SK-N-SH (cell line): ENCODE measurements at regions not wholly inside any gene's neighbourhood (a gene's known extent, or its start where the extent isn't known, plus 50 kb on each side); places are given as distances from the start of the nearest gene placed in this dataset.

Experiments used
- CTCF ChIA-PET: fragments of 300-600, 350-600 bp; formaldehyde crosslinking; extraction: SDS; loops from one replicate; lab custom pipeline; 2021; lab: Yijun Ruan, JAX
- POLR2A ChIA-PET: fragments of 350-600 bp; sonication (Branson Sonifier 250); formaldehyde crosslinking; extraction: SDS; loops from one replicate; lab custom pipeline; 2020; ENCODE audit warnings: antibody characterized with exemption, inconsistent platforms; lab: Yijun Ruan, JAX
- DNase-seq: peaks from one replicate; pipeline ENCODE4 v3.0.0; 2012
- H2AFZ ChIP-seq: fragments of 200-600 bp; sonication (generic); 2 replicates; pipeline ENCODE4 v1.8.1; 2016; ENCODE audit warnings: antibody characterized with exemption, mild to moderate bottlenecking, low read depth
- H3F3A ChIP-seq: fragments of 200-600 bp; sonication (generic); replicated peaks from 2 replicates; pipeline ENCODE3; 2016; ENCODE audit warnings: antibody characterized with exemption, mild to moderate bottlenecking; ENCODE audit not compliant: insufficient read depth
- H3K27ac ChIP-seq, 2 experiments: fragments of 200-500 bp in 1 of 2; fragments of 200-600 bp in 1 of 2; sonication (Bioruptor generic) in 1 of 2; sonication (generic), shearing (Covaris generic) in 1 of 2; 2 replicates each; pipeline versions ENCODE4 v1.5.1 to v1.6.1; 2014 to 2016; ENCODE audit warnings: low read depth in 2 of 2, inconsistent platforms in 1 of 2, low read length in 1 of 2, mild to moderate bottlenecking in 1 of 2, mixed read lengths in 1 of 2
- H3K27me3 ChIP-seq: fragments of 200-600 bp; sonication (generic), shearing (Covaris generic); 2 replicates; pipeline ENCODE4 v1.6.1; 2016; ENCODE audit warnings: mixed run types; ENCODE audit not compliant: insufficient read depth
- H3K36me3 ChIP-seq, 2 experiments: fragments of 200-500 bp in 1 of 2; fragments of 200-600 bp in 1 of 2; sonication (Bioruptor generic) in 1 of 2; sonication (generic) in 1 of 2; replicated peaks in 1 of 2; 2 replicates each; pipeline versions ENCODE3 to v1.5.1; 2014 to 2016; ENCODE audit warnings: low read length in 1 of 2, mild to moderate bottlenecking in 1 of 2; ENCODE audit not compliant: insufficient read depth in 2 of 2, control insufficient read depth in 1 of 2
- H3K4me1 ChIP-seq, 2 experiments: fragments of 200-500 bp in 1 of 2; fragments of 200-600 bp in 1 of 2; sonication (Bioruptor generic) in 1 of 2; sonication (generic), shearing (Covaris generic) in 1 of 2; 2 replicates each; pipeline versions ENCODE4 v1.5.1 to v1.6.1; 2014 to 2016; ENCODE audit warnings: low read depth in 1 of 2, low read length in 1 of 2, mixed run types in 1 of 2; ENCODE audit not compliant: insufficient read depth in 2 of 2, control insufficient read depth in 1 of 2
- H3K4me2 ChIP-seq: fragments of 200-600 bp; sonication (generic), shearing (Covaris generic); 2 replicates; pipeline ENCODE4 v1.6.1; 2017; ENCODE audit warnings: mixed run types
- H3K4me3 ChIP-seq, 2 experiments: fragments of 200-500 bp in 1 of 2; fragments of 200-600 bp in 1 of 2; sonication (Bioruptor generic) in 1 of 2; sonication (generic), shearing (Covaris generic) in 1 of 2; 2 replicates each; pipeline versions ENCODE4 v1.5.1 to v1.8.1; 2014 to 2016; ENCODE audit warnings: low read depth in 2 of 2, inconsistent platforms in 1 of 2, low read length in 1 of 2, mild to moderate bottlenecking in 1 of 2, mixed read lengths in 1 of 2, moderate library complexity in 1 of 2
- H3K79me2 ChIP-seq: fragments of 200-600 bp; sonication (generic); 2 replicates; pipeline ENCODE4 v1.8.1; 2017; ENCODE audit warnings: mild to moderate bottlenecking; ENCODE audit not compliant: insufficient read depth
- H3K9ac ChIP-seq: fragments of 200-600 bp; sonication (generic); 2 replicates; pipeline ENCODE4 v1.6.1; 2017; ENCODE audit warnings: mixed run types
- H3K9me2 ChIP-seq: fragments of 200-600 bp; sonication (generic); 2 replicates; pipeline ENCODE4 v1.6.1; 2017; ENCODE audit warnings: mixed run types
- H3K9me3 ChIP-seq: fragments of 200-600 bp; sonication (generic); 2 replicates; pipeline ENCODE4 v1.6.1; 2017; ENCODE audit warnings: mixed run types, mild to moderate bottlenecking, moderate library complexity
- H4K20me1 ChIP-seq: fragments of 200-600 bp; sonication (generic); 2 replicates; pipeline ENCODE4 v1.6.1; 2017; ENCODE audit warnings: mild to moderate bottlenecking, mixed run types; ENCODE audit not compliant: insufficient read depth
- CHD2 ChIP-seq: fragments of 150-350 bp; IDR thresholded peaks from 2 replicates; pipeline ENCODE4 v1.6.1; 2018; ENCODE audit warnings: low read length; ENCODE audit not compliant: partially characterized antibody
- EZH2phosphoT487 ChIP-seq: fragments of 200-600 bp; sonication (generic); IDR thresholded peaks from 2 replicates; pipeline ENCODE4 v1.6.1; 2017; ENCODE audit warnings: low read depth, mixed run types, mild to moderate bottlenecking, antibody characterized with exemption, moderate library complexity, borderline replicate concordance
- FOXJ3 ChIP-seq: sonication (generic); formaldehyde crosslinking; IDR thresholded peaks from 2 replicates; pipeline ENCODE4 v1.5.1; 2020; ENCODE audit warnings: mild to moderate bottlenecking, missing genetic modification reagents
- FOXM1 ChIP-seq: IDR thresholded peaks from 2 replicates; pipeline ENCODE4 v1.4.0; 2012; ENCODE audit warnings: low read depth, mild to moderate bottlenecking
- GABPA ChIP-seq: IDR thresholded peaks from 2 replicates; pipeline ENCODE4 v1.4.0; 2012; ENCODE audit warnings: low read depth, mild to moderate bottlenecking
- GATA2 ChIP-seq: sonication (generic); formaldehyde crosslinking; IDR thresholded peaks from 2 replicates; pipeline ENCODE4 v1.5.0; 2020; ENCODE audit warnings: mild to moderate bottlenecking, missing genetic modification reagents
- JUND ChIP-seq: IDR thresholded peaks from 2 replicates; pipeline ENCODE4 v1.4.0; 2012
- MAX ChIP-seq: IDR thresholded peaks from 2 replicates; pipeline ENCODE4 v1.4.0; 2012; ENCODE audit warnings: low read depth
- NFIC ChIP-seq: IDR thresholded peaks from 2 replicates; pipeline ENCODE4 v1.4.0; 2012; ENCODE audit warnings: borderline replicate concordance
- NRF1 ChIP-seq: IDR thresholded peaks from 2 replicates; pipeline ENCODE4 v1.6.1; 2012; ENCODE audit warnings: low read depth, mild to moderate bottlenecking, low read length
- RAD21 ChIP-seq: IDR thresholded peaks from 2 replicates; pipeline ENCODE4 v1.6.1; 2012; ENCODE audit warnings: mild to moderate bottlenecking, low read length
- RCOR1 ChIP-seq: fragments of 150-350 bp; IDR thresholded peaks from 2 replicates; pipeline ENCODE4 v1.6.1; 2017; ENCODE audit warnings: antibody characterized with exemption, low read length
- RFX5 ChIP-seq: IDR thresholded peaks from 2 replicates; pipeline ENCODE4 v1.6.1; 2012; ENCODE audit warnings: mild to moderate bottlenecking, improper control_type of control experiment, low read length
- RXRA ChIP-seq: IDR thresholded peaks from 2 replicates; pipeline ENCODE4 v1.4.0; 2012; ENCODE audit warnings: low read depth, mild to moderate bottlenecking, borderline replicate concordance
- SMC3 ChIP-seq: IDR thresholded peaks from 2 replicates; pipeline ENCODE4 v1.6.1; 2012; ENCODE audit warnings: low read depth, low read length, improper control_type of control experiment
- TAF1 ChIP-seq: IDR thresholded peaks from 2 replicates; pipeline ENCODE4 v1.6.1; 2012; ENCODE audit warnings: low read depth, mild to moderate bottlenecking, low read length, moderate library complexity, borderline replicate concordance
- TCF12 ChIP-seq: IDR thresholded peaks from 2 replicates; pipeline ENCODE4 v1.4.0; 2012
- TEAD4 ChIP-seq: IDR thresholded peaks from 2 replicates; pipeline ENCODE4 v1.4.0; 2012; ENCODE audit warnings: mild to moderate bottlenecking, borderline replicate concordance; ENCODE audit not compliant: insufficient read depth
- USF2 ChIP-seq: fragments of 150-350 bp; IDR thresholded peaks from 2 replicates; pipeline ENCODE4 v1.6.1; 2017; ENCODE audit warnings: antibody characterized with exemption, low read length, low read depth, borderline replicate concordance
- YY1 ChIP-seq: IDR thresholded peaks from 2 replicates; pipeline ENCODE4 v1.4.0; 2012; ENCODE audit warnings: low read depth, mild to moderate bottlenecking
- WGBS: methylation state at CpG from one replicate; pipeline ENCODE4 v1.1.6; 2017; ENCODE audit warnings: low lambda C conversion rate; 5-methylcytosine and 5-hydroxymethylcytosine counted together
- TF ChIP-seq, protein P1 (sequence below): IDR thresholded peaks from 2 replicates; pipeline ENCODE4 v1.4.0; 2012; ENCODE audit warnings: low read depth, borderline replicate concordance
- TF ChIP-seq, protein P2 (sequence below): IDR thresholded peaks from 2 replicates; pipeline ENCODE4 v1.6.1; 2012; ENCODE audit warnings: mild to moderate bottlenecking, low read depth, low read length, moderate library complexity
- TF ChIP-seq, protein P3 (sequence below): IDR thresholded peaks from 2 replicates; pipeline ENCODE4 v1.4.0; 2012; ENCODE audit warnings: low read depth, borderline replicate concordance

DNA sequence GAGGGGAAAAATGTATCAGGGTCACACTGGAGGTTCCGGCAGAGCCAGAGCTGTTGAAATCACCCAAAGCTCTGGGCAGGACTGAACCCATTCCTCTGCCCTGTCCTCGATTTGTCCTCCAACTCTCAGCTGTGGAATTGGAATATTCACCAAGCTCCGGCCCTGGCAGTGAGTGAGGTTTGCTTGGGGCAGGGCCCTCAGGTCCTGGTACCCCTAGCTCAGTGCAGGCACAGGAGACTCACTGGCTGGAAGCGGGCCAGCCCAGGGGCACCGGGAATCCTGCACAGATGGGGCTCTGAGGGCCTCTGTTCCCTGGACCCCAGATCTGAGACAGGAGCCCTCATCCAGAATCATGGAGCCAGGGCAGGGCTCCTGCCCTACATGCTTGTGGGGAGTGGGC is 1322.3 kb downstream of the UQCRFS1 start:
- Histone ChIP-seq H3K4me2 (no peak overlapping the region), H3K9ac (no peak overlapping the region), H3K27me3 (no peaks in the 10 kb centered on the region), H4K20me1 (no peaks in the 10 kb centered on the region), H3K27ac (no peak overlapping the region), H3F3A (no peaks in the 10 kb centered on the region), H3K4me3 (no peak overlapping the region), H3K4me1 (no peaks in the 10 kb centered on the region), H2AFZ (no peak overlapping the region), H3K9me2 (no peaks in the 10 kb centered on the region), H3K36me3 (no peaks in the 10 kb centered on the region), H3K79me2 (no peaks in the 10 kb centered on the region), H3K9me3 (no peaks in the 10 kb centered on the region)
- ChIA-PET CTCF (no interaction called here), POLR2A (no interaction called here)
- WGBS = 11% methylated on average over 1 of the region's 5 CpGs
- no peak for DNase-seq
- no peak for TF ChIP-seq RAD21
- no peak for TF ChIP-seq EZH2phosphoT487
- no peak for TF ChIP-seq NRF1
- TF ChIP-seq, protein P1, sequence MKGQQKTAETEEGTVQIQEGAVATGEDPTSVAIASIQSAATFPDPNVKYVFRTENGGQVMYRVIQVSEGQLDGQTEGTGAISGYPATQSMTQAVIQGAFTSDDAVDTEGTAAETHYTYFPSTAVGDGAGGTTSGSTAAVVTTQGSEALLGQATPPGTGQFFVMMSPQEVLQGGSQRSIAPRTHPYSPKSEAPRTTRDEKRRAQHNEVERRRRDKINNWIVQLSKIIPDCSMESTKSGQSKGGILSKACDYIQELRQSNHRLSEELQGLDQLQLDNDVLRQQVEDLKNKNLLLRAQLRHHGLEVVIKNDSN = no peak
- no peak for TF ChIP-seq GABPA
- TF ChIP-seq GATA2 (CRISPR knock-in tag) = no peak
- no peak for TF ChIP-seq FOXJ3
- no peak for TF ChIP-seq TEAD4
- no peak for TF ChIP-seq MAX
- TF ChIP-seq FOXM1 = no peak
- TF ChIP-seq TCF12 = no peak
- TF ChIP-seq RCOR1 = no peak
- TF ChIP-seq, protein P2, sequence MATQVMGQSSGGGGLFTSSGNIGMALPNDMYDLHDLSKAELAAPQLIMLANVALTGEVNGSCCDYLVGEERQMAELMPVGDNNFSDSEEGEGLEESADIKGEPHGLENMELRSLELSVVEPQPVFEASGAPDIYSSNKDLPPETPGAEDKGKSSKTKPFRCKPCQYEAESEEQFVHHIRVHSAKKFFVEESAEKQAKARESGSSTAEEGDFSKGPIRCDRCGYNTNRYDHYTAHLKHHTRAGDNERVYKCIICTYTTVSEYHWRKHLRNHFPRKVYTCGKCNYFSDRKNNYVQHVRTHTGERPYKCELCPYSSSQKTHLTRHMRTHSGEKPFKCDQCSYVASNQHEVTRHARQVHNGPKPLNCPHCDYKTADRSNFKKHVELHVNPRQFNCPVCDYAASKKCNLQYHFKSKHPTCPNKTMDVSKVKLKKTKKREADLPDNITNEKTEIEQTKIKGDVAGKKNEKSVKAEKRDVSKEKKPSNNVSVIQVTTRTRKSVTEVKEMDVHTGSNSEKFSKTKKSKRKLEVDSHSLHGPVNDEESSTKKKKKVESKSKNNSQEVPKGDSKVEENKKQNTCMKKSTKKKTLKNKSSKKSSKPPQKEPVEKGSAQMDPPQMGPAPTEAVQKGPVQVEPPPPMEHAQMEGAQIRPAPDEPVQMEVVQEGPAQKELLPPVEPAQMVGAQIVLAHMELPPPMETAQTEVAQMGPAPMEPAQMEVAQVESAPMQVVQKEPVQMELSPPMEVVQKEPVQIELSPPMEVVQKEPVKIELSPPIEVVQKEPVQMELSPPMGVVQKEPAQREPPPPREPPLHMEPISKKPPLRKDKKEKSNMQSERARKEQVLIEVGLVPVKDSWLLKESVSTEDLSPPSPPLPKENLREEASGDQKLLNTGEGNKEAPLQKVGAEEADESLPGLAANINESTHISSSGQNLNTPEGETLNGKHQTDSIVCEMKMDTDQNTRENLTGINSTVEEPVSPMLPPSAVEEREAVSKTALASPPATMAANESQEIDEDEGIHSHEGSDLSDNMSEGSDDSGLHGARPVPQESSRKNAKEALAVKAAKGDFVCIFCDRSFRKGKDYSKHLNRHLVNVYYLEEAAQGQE = no peak

DNA sequence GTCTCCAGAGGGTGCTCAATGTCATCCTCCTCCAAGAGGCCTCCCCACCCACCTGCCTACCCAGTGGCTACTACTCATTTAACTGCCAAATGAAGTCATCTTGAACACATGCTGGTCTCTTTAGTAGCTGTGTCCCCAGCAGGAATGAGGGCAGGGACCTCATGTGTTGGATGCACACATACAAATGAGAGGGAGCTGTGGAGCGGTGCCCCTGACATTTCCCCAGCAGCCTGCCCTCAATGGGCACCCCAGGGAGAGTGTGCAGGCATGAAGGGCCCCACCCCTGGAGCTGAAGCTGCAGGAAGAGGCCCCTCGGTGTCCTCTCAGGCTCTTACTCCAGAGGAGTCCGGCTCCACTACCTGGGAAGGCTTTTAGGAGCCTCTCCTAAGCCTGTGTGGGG is 1322.7 kb downstream of the UQCRFS1 start:
- CTCF ChIA-PET = no interaction called here
- Histone ChIP-seq H3K4me2 (no peak overlapping the region), H3K27ac (no peak overlapping the region), H3F3A (no peaks in the 10 kb centered on the region), H3K27me3 (no peaks in the 10 kb centered on the region), H3K9me3 (no peaks in the 10 kb centered on the region), H3K4me1 (no peaks in the 10 kb centered on the region), H3K36me3 (no peaks in the 10 kb centered on the region)
- POLR2A ChIA-PET = no interaction called here
- TF ChIP-seq TAF1 = no peak
- TF ChIP-seq RFX5 = no peak
- TF ChIP-seq GATA2 (CRISPR knock-in tag) = no peak
- TF ChIP-seq TCF12 = no peak
- TF ChIP-seq MAX = no peak
- TF ChIP-seq CHD2 = no peak
- no peak for TF ChIP-seq YY1
- TF ChIP-seq SMC3 = no peak
- no peak for TF ChIP-seq JUND
- TF ChIP-seq USF2 = no peak
- TF ChIP-seq RAD21 = no peak
- TF ChIP-seq FOXJ3 = no peak
- TF ChIP-seq NFIC = no peak
- TF ChIP-seq, protein P3, sequence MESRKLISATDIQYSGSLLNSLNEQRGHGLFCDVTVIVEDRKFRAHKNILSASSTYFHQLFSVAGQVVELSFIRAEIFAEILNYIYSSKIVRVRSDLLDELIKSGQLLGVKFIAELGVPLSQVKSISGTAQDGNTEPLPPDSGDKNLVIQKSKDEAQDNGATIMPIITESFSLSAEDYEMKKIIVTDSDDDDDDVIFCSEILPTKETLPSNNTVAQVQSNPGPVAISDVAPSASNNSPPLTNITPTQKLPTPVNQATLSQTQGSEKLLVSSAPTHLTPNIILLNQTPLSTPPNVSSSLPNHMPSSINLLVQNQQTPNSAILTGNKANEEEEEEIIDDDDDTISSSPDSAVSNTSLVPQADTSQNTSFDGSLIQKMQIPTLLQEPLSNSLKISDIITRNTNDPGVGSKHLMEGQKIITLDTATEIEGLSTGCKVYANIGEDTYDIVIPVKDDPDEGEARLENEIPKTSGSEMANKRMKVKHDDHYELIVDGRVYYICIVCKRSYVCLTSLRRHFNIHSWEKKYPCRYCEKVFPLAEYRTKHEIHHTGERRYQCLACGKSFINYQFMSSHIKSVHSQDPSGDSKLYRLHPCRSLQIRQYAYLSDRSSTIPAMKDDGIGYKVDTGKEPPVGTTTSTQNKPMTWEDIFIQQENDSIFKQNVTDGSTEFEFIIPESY = no peak
- TF ChIP-seq RXRA = no peak
- TF ChIP-seq, all 33 proteins: peak for 0
- Histone ChIP-seq H2AFZ (no peak overlapping the region), H3K9me2 (no peaks in the 10 kb centered on the region), H4K20me1 (no peaks in the 10 kb centered on the region), H3K79me2 (no peaks in the 10 kb centered on the region), H3K4me3 (no peak overlapping the region), H3K9ac (no peak overlapping the region)
- 0% methylated on average over 3 of the region's 3 CpGs for WGBS
- DNase-seq = no peak
